PFSK-1 (cell line): ENCODE measurements at regions not wholly inside any gene's neighbourhood (a gene's known extent, or its start where the extent isn't known, plus 50 kb on each side); places are given as distances from the start of the nearest gene placed in this dataset.

ENCODE experiments used
- FOXP2 ChIP-seq: optimal IDR thresholded peaks from 2 replicates; pipeline ENCODE3; 2011; ENCODE audit warnings: borderline replicate concordance, control low read depth, inconsistent platforms; ENCODE audit not compliant: insufficient read depth; ENCODE audit errors: extremely low read length, extremely low read depth
- POLR2AphosphoS5 ChIP-seq: IDR thresholded peaks from 2 replicates; pipeline ENCODE4 v1.6.1; 2012; ENCODE audit warnings: low read depth, mild to moderate bottlenecking, control low read depth, low read length, moderate library complexity
- SIN3A ChIP-seq: IDR thresholded peaks from 2 replicates; pipeline ENCODE4 v1.6.1; 2012; ENCODE audit warnings: mild to moderate bottlenecking, low read length, moderate library complexity, borderline replicate concordance; ENCODE audit not compliant: insufficient read depth
- TAF1 ChIP-seq: IDR thresholded peaks from 2 replicates; pipeline ENCODE4 v1.6.1; 2012; ENCODE audit warnings: low read length, control low read depth, borderline replicate concordance; ENCODE audit not compliant: insufficient read depth
- TF ChIP-seq, protein P1 (sequence below), 2 experiments: IDR thresholded peaks; 2 replicates each; pipeline versions ENCODE4 v1.6.1 to v1.8.0; 2011 to 2012; ENCODE audit warnings: low read depth in 2 of 2, low read length in 2 of 2, control low read depth in 1 of 2, inconsistent platforms in 1 of 2, mild to moderate bottlenecking in 1 of 2, moderate library complexity in 1 of 2; ENCODE audit not compliant: insufficient read depth in 1 of 2

DNA sequence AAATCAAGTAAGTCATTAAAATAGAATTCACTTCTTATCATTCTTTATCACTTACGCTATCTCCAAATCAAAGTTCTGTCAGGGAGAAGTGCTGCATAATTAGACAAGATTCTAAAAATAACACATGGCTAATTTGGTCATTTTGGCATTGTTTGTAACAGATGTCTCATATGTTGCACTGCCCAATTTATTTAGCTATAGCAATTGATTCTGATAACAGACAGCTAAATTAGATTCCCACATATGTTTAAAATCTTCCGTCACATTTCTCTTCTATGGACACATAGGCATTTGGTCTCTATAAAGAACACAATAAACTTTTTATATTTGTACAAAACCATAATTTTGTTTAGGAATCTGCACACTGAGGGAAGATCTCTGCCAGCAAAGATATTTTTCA lies 644.5 kb upstream of the VRK2 start:
- no peak for TF ChIP-seq POLR2AphosphoS5
- no peak for TF ChIP-seq TAF1
- TF ChIP-seq, protein P1, sequence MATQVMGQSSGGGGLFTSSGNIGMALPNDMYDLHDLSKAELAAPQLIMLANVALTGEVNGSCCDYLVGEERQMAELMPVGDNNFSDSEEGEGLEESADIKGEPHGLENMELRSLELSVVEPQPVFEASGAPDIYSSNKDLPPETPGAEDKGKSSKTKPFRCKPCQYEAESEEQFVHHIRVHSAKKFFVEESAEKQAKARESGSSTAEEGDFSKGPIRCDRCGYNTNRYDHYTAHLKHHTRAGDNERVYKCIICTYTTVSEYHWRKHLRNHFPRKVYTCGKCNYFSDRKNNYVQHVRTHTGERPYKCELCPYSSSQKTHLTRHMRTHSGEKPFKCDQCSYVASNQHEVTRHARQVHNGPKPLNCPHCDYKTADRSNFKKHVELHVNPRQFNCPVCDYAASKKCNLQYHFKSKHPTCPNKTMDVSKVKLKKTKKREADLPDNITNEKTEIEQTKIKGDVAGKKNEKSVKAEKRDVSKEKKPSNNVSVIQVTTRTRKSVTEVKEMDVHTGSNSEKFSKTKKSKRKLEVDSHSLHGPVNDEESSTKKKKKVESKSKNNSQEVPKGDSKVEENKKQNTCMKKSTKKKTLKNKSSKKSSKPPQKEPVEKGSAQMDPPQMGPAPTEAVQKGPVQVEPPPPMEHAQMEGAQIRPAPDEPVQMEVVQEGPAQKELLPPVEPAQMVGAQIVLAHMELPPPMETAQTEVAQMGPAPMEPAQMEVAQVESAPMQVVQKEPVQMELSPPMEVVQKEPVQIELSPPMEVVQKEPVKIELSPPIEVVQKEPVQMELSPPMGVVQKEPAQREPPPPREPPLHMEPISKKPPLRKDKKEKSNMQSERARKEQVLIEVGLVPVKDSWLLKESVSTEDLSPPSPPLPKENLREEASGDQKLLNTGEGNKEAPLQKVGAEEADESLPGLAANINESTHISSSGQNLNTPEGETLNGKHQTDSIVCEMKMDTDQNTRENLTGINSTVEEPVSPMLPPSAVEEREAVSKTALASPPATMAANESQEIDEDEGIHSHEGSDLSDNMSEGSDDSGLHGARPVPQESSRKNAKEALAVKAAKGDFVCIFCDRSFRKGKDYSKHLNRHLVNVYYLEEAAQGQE (IDR thresholded peaks at IDR 0.05; ENCODE audit: insufficient read depth in 1 of 2, low read depth in 2 of 2, low read length in 2 of 2): no peak
- no peak for TF ChIP-seq FOXP2
- no peak for TF ChIP-seq SIN3A

DNA sequence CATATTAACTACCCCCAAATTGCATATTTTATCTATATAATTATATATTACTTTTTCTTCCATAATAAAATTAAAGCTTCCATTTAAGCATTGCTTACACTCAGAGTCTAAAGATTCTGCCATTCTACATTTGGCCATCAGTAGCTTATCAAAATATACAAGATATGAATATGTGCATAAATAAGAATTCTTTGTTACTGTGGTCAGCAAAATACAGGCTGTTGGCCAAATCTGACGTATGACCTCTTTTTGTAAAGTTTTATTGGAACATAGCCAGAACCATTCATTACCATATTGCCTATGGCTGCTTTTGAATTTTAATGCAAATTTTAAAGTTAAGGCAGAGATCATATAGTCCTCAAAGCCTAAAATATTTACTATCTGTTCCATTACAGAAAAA lies 643.9 kb upstream of the VRK2 start:
- TF ChIP-seq FOXP2 (no peak), SIN3A (no peak), POLR2AphosphoS5 (no peak), TAF1 (no peak)
- TF ChIP-seq, protein P1 (IDR thresholded peaks at IDR 0.05; ENCODE audit: insufficient read depth in 1 of 2, low read depth in 2 of 2, low read length in 2 of 2): no peak

- no peak for TF ChIP-seq SIN3A
- TF ChIP-seq FOXP2: no peak
- no peak for TF ChIP-seq POLR2AphosphoS5
- TF ChIP-seq, protein P1 (IDR thresholded peaks at IDR 0.05; ENCODE audit: insufficient read depth in 1 of 2, low read depth in 2 of 2, low read length in 2 of 2): no peak
- TF ChIP-seq TAF1: no peak
These were observed 638.8 kb upstream of the VRK2 start for GRCh38 chr2:57407772-57408201.

- TF ChIP-seq FOXP2 (no peak), POLR2AphosphoS5 (no peak), TAF1 (no peak), SIN3A (no peak)
- TF ChIP-seq, protein P1 (IDR thresholded peaks at IDR 0.05; ENCODE audit: insufficient read depth in 1 of 2, low read depth in 2 of 2, low read length in 2 of 2): no peak
These were observed 638.0 kb upstream of the VRK2 start for GRCh38 chr2:57408587-57408986.

DNA sequence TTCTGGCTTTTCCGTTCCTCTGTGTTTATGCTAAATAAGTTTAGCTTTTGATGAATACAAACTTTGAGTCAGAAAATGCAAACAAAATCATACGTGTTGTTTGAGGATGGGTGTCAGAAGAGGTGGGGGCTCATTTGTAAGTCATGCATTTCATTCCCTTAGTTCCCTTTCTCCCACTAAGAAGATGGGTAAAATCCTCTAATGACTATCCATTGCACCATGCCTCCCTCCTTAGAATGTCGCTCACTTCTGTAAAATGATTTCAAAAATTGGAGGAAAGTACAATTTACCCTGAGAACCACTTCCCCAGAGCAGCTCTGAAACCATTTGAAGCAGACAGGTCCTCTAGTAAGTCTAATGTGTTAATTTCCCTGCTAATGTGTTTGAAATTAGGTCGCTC lies 629.6 kb upstream of the VRK2 start:
- no peak for TF ChIP-seq FOXP2
- no peak for TF ChIP-seq SIN3A
- TF ChIP-seq TAF1: no peak
- TF ChIP-seq, protein P1 (IDR thresholded peaks at IDR 0.05; ENCODE audit: insufficient read depth in 1 of 2, low read depth in 2 of 2, low read length in 2 of 2): no peak
- TF ChIP-seq POLR2AphosphoS5: no peak
